ENCODE measurements at regions not wholly inside any gene's neighbourhood (a gene's known extent, or its start where the extent isn't known, plus 50 kb on each side); places are given as distances from the start of the nearest gene placed in this dataset.

GRCh38 chr1:98172022-98172421, 251.2 kb upstream of the DPYD start:
- CTCF ChIA-PET = no interaction called here
- H3K36me3 ChIP-seq (ENCODE audit: control insufficient read depth, insufficient read depth, low read length) = no peaks in the 10 kb centered on the region
- TF ChIP-seq CTCF (IDR thresholded peaks at IDR 0.05; ENCODE audit: insufficient read depth, low read depth, low read length) = no peak
- POLR2A ChIA-PET = no interaction called here
- H3K4me3 ChIP-seq (ENCODE audit: low read depth, low read length) = no peak overlapping the region
- DNase-seq (ENCODE audit: low read depth) = no peak
- H3K27me3 ChIP-seq (ENCODE audit: control insufficient read depth, insufficient read depth, low read length) = no peaks in the 10 kb centered on the region

GRCh38 chr1:98164509-98164908, 243.7 kb upstream of the DPYD start:
- DNase-seq (ENCODE audit: low read depth) = no peak
- no peaks in the 10 kb centered on the region for H3K36me3 ChIP-seq (ENCODE audit: control insufficient read depth, insufficient read depth, low read length)
- H3K4me3 ChIP-seq (ENCODE audit: low read depth, low read length) = no peak overlapping the region
- CTCF ChIA-PET = no interaction called here
- no peak for TF ChIP-seq CTCF (IDR thresholded peaks at IDR 0.05; ENCODE audit: insufficient read depth, low read depth, low read length)
- POLR2A ChIA-PET = no interaction called here
- H3K27me3 ChIP-seq (ENCODE audit: control insufficient read depth, insufficient read depth, low read length) = no peaks in the 10 kb centered on the region

GRCh38 chr1:98157524-98158313, 236.9 kb upstream of the DPYD start:
- ChIA-PET POLR2A (interaction anchor here (0.6 kb wide), 1 partner anchor 147 kb away, joined by 3 read pairs; no protein-coding TSS in a partner anchor), CTCF (interaction anchor here (1.1 kb wide), 1 partner anchor 10 kb away, joined by 3 read pairs; no protein-coding TSS in a partner anchor)
- no peaks in the 10 kb centered on the region for H3K27me3 ChIP-seq (ENCODE audit: control insufficient read depth, insufficient read depth, low read length)
- H3K36me3 ChIP-seq (ENCODE audit: control insufficient read depth, insufficient read depth, low read length) = no peaks in the 10 kb centered on the region
- TF ChIP-seq CTCF (IDR thresholded peaks at IDR 0.05; ENCODE audit: insufficient read depth, low read depth, low read length) = no peak
- peak; percentile 9 for DNase-seq (ENCODE audit: low read depth)
- H3K4me3 ChIP-seq (ENCODE audit: low read depth, low read length) = no peak overlapping the region

GRCh38 chr1:98147280-98147679, 226.4 kb upstream of the DPYD start:
- ChIA-PET POLR2A (no interaction called here), CTCF (no interaction called here)
- no peaks in the 10 kb centered on the region for H3K27me3 ChIP-seq (ENCODE audit: control insufficient read depth, insufficient read depth, low read length)
- no peak for TF ChIP-seq CTCF (IDR thresholded peaks at IDR 0.05; ENCODE audit: insufficient read depth, low read depth, low read length)
- no peak overlapping the region for H3K4me3 ChIP-seq (ENCODE audit: low read depth, low read length)
- H3K36me3 ChIP-seq (ENCODE audit: control insufficient read depth, insufficient read depth, low read length) = no peaks in the 10 kb centered on the region
- DNase-seq (ENCODE audit: low read depth) = no peak

- POLR2A ChIA-PET = no interaction called here
- H3K36me3 ChIP-seq (ENCODE audit: control insufficient read depth, insufficient read depth, low read length) = no peaks in the 10 kb centered on the region
Measured at GRCh38 chr1:98145655-98146054, 224.8 kb upstream of the DPYD start.

More at GRCh38 chr1:98145655-98146054, 224.8 kb upstream of the DPYD start:
- H3K27me3 ChIP-seq (ENCODE audit: control insufficient read depth, insufficient read depth, low read length) = no peaks in the 10 kb centered on the region
- no peak overlapping the region for H3K4me3 ChIP-seq (ENCODE audit: low read depth, low read length)
- no peak for TF ChIP-seq CTCF (IDR thresholded peaks at IDR 0.05; ENCODE audit: insufficient read depth, low read depth, low read length)
- no peak for DNase-seq (ENCODE audit: low read depth)
- CTCF ChIA-PET = no interaction called here
